ENCODE measurements at regions not wholly inside any gene's neighbourhood (a gene's known extent, or its start where the extent isn't known, plus 50 kb on each side); places are given as distances from the start of the nearest gene placed in this dataset.

DNA sequence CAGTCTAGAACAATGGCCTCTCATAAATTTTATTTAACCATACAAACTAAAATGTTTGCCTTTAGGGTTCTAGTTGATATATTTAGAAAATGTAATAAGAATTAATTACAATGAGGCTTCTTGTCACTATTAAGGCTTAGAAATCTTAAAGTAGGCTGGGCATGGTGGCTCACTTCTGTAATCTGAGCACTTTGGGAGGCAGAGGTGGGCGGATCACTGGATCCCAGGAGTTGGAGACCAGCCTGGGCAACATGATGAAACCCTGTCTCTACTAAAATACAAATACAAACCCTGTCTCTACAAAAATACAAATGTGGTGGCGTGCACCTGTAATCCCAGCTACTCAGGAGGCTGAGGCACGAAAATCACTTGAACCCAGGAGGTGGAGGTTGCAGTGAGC, 99.0 kb upstream of the ADGRF1 start:
- BruUV-seq (replicated peaks): no TSS peak
- no peaks in the 10 kb centered on the region for H3K9me1 ChIP-seq (ENCODE audit: control insufficient read depth, insufficient read depth, low read length)
- no peak overlapping the region for H3K4me2 ChIP-seq (ENCODE audit: insufficient read depth, low read length)
- TF ChIP-seq CHD2 (IDR thresholded peaks at IDR 0.05; ENCODE audit: low read depth, low read length) (no peak), ZNF3 (CRISPR knock-in tag; IDR thresholded peaks at IDR 0.05) (no peak), RBBP5 (IDR thresholded peaks at IDR 0.05; ENCODE audit: borderline replicate concordance, insufficient read depth, low read length, poor library complexity, severe bottlenecking) (no peak), NRF1 (conservative IDR thresholded peaks at IDR 0.05 in 1 of 2, IDR thresholded peaks at IDR 0.05 in 1 of 2) (no peak), SAFB (IDR thresholded peaks at IDR 0.05; ENCODE audit: borderline replicate concordance, low read depth, low read length) (no peak), BCL6 (CRISPR knock-in tag; IDR thresholded peaks at IDR 0.05) (no peak), ZNF444 (CRISPR knock-in tag; IDR thresholded peaks at IDR 0.05) (no peak), TCF15 (CRISPR knock-in tag; IDR thresholded peaks at IDR 0.05) (no peak), PHB2 (IDR thresholded peaks at IDR 0.05; ENCODE audit: low read depth) (no peak)
- TF ChIP-seq, protein P1, sequence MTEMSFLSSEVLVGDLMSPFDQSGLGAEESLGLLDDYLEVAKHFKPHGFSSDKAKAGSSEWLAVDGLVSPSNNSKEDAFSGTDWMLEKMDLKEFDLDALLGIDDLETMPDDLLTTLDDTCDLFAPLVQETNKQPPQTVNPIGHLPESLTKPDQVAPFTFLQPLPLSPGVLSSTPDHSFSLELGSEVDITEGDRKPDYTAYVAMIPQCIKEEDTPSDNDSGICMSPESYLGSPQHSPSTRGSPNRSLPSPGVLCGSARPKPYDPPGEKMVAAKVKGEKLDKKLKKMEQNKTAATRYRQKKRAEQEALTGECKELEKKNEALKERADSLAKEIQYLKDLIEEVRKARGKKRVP (CRISPR knock-in tag; IDR thresholded peaks at IDR 0.05): no peak
- peaks cover 0 to 12% of the 10 kb centered on the region in 2 experiments; a peak in 3 of 5 replicates for H3K4me1 ChIP-seq (replicated peaks in 1 of 2; ENCODE audit: control insufficient read depth in 2 of 2, insufficient read depth in 2 of 2, low read length in 2 of 2)
- H3K4me3 ChIP-seq: no peak overlapping the region
- DNase-seq (ENCODE audit: extremely low read depth in 1 of 4, low spot score in 3 of 4): no peak
- CTCF ChIA-PET (ENCODE audit: low intra/inter-chr PET ratio): no interaction called here
- H3K9me3 ChIP-seq (replicated peaks; ENCODE audit: control insufficient read depth, insufficient read depth, low read depth, low read length): no peaks in the 10 kb centered on the region
- ATAC-seq: no peak
- 75% methylated on average over 3 of the region's 3 CpGs for WGBS (ENCODE audit: insufficient coverage, low coverage, missing lambda C conversion rate)
- intact Hi-C loops (cut with micrococcal nuclease) (no loop called here), in situ Hi-C loops (cut with MboI) (no loop called here)
- no peaks in the 10 kb centered on the region for H4K20me1 ChIP-seq (replicated peaks; ENCODE audit: control insufficient read depth, insufficient read depth, low read length)
- POLR2A ChIA-PET: no interaction called here
- no peak overlapping the region for H3K9ac ChIP-seq (ENCODE audit: insufficient read depth in 1 of 2, low read depth in 2 of 2, low read length in 2 of 2)
- H3K79me2 ChIP-seq (ENCODE audit: control insufficient read depth, insufficient read depth, low read length): no peaks in the 10 kb centered on the region
- H2AFZ ChIP-seq (ENCODE audit: low read depth, low read length): no peak overlapping the region
- H3K27ac ChIP-seq (ENCODE audit: extremely low read depth, low read depth, low read length): no peak overlapping the region
- no peak for FAIRE-seq
- no peaks in the 10 kb centered on the region for H3K36me3 ChIP-seq (ENCODE audit: control insufficient read depth, insufficient read depth, low read length)
- H3K27me3 ChIP-seq (ENCODE audit: control insufficient read depth in 2 of 2, insufficient read depth in 2 of 2, low read length in 2 of 2): no peaks in the 10 kb centered on the region
